ENCODE measurements at regions not wholly inside any gene's neighbourhood (a gene's known extent, or its start where the extent isn't known, plus 50 kb on each side); places are given as distances from the start of the nearest gene placed in this dataset.
A peak's percentile ranks its signal among the peaks of the same experiment; 100 is the strongest.

DNA sequence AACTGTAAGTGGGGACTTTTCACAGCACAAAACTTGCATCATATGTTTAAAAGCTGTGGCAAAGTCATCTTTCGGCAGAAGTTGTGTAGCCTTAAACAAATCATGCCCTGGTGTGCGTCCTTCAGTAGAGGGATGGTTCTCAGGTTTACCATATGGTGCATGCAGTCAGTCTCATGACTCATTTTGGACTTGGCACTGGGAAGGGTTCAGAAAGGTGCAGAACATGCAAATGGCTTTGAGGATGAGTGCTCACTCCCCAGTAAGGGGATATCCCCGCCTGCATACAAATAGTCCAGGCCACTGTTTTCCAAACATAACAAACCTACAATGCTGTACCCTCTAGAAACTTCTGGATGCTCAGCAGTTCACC is 260.3 kb downstream of the NDUFS4 start:
- Histone ChIP-seq H3K4me3 (ENCODE audit: low read length) (no peak overlapping the region), H3K27ac (ENCODE audit: low read length) (no peak overlapping the region), H3K36me3 (ENCODE audit: control insufficient read depth, insufficient read depth, low read length) (no peaks in the 10 kb centered on the region), H3K9me3 (replicated peaks; ENCODE audit: control insufficient read depth, low read depth, low read length) (no peaks in the 10 kb centered on the region), H3K4me1 (ENCODE audit: control insufficient read depth, insufficient read depth, low read length) (peaks cover 2% of the 10 kb centered on the region), H3K27me3 (ENCODE audit: control insufficient read depth, insufficient read depth, low read length) (no peaks in the 10 kb centered on the region)
- DNase-seq = no peak
- 80% methylated on average over 2 of the region's 3 CpGs for WGBS (ENCODE audit: insufficient coverage)

DNA sequence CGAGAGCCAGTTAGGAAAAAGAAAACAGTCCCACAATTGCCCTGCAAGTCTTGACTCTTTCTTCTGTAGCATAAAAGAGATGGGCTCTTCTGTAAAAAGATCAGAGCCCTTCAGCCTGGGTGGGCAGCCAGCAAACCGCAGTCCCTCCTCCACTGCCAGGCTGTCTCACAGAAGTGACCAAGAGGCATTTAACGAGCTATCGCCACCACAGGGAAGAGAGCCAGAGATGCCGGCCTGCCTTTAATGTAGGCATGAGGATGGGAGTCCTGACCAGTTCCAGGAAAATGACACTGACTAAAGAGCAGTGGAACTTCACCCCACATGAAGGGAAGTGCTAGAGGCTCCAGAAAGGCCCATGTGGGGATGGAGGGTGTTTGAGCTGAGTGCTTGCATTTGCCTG is 264.6 kb downstream of the NDUFS4 start:
- H3K36me3 ChIP-seq (ENCODE audit: control insufficient read depth, insufficient read depth, low read length) = no peaks in the 10 kb centered on the region
- WGBS (ENCODE audit: insufficient coverage) = 46% methylated on average over 2 of the region's 5 CpGs
- no peak overlapping the region for H3K27ac ChIP-seq (ENCODE audit: low read length)
- H3K27me3 ChIP-seq (ENCODE audit: control insufficient read depth, insufficient read depth, low read length) = no peaks in the 10 kb centered on the region
- H3K4me1 ChIP-seq (ENCODE audit: control insufficient read depth, insufficient read depth, low read length) = peaks cover 11% of the 10 kb centered on the region
- no peaks in the 10 kb centered on the region for H3K9me3 ChIP-seq (replicated peaks; ENCODE audit: control insufficient read depth, low read depth, low read length)
- DNase-seq = no peak
- H3K4me3 ChIP-seq (ENCODE audit: low read length) = no peak overlapping the region

DNA sequence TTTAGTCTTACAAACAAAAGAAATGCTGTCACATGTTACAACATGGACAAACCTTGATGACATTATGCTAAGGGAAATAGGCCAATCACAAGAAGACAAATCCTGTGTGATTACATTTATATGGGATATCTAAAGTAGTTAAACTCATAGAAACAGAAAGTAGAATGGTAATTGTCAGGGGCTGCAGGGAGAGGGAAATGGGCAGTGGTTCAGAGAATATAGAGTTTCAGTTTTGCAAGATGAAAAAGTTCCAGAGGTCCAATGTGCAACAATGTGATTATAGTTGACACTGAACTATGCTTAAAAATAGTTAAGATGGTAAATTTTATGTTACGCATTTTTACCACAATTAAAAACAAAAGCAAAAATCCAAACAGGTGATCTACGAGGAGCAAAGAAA is 265.5 kb downstream of the NDUFS4 start:
- Histone ChIP-seq H3K36me3 (ENCODE audit: control insufficient read depth, insufficient read depth, low read length) (no peaks in the 10 kb centered on the region), H3K4me1 (ENCODE audit: control insufficient read depth, insufficient read depth, low read length) (peaks cover 11% of the 10 kb centered on the region), H3K4me3 (ENCODE audit: low read length) (no peak overlapping the region), H3K27ac (ENCODE audit: low read length) (peak overlapping the region; percentile 70), H3K27me3 (ENCODE audit: control insufficient read depth, insufficient read depth, low read length) (no peaks in the 10 kb centered on the region), H3K9me3 (replicated peaks; ENCODE audit: control insufficient read depth, low read depth, low read length) (peaks cover 3% of the 10 kb centered on the region)
- peak; percentile 65 for DNase-seq
- no CpG with 5 or more reads among the region's 2 CpGs for WGBS (ENCODE audit: insufficient coverage)

DNA sequence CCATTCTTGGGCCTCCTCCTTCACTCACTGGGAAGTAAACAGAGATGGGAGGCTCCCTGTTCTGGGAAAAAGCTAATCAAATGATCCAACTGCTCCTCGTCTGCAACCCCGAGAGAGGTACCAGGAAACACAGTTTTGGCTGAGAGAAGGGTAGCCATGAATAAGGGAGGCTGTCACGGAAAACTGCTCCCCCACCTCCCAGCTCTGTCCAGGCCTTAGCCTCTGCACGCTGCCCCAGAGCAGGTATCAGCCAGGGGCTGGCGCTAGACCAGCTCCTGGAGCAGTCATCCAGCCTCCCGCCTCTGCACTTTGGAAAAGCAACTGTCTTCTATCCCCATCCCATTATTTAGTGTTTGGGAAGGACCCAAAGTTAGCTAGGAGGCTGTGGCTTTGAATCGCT is 266.1 kb downstream of the NDUFS4 start:
- 40% methylated on average over 2 of the region's 7 CpGs for WGBS (ENCODE audit: insufficient coverage)
- Histone ChIP-seq H3K4me3 (ENCODE audit: low read length) (no peak overlapping the region), H3K27ac (ENCODE audit: low read length) (peak overlapping the region; percentile 70), H3K4me1 (ENCODE audit: control insufficient read depth, insufficient read depth, low read length) (peaks cover 11% of the 10 kb centered on the region), H3K9me3 (replicated peaks; ENCODE audit: control insufficient read depth, low read depth, low read length) (peaks cover 9% of the 10 kb centered on the region), H3K36me3 (ENCODE audit: control insufficient read depth, insufficient read depth, low read length) (no peaks in the 10 kb centered on the region), H3K27me3 (ENCODE audit: control insufficient read depth, insufficient read depth, low read length) (no peaks in the 10 kb centered on the region)
- peak; percentile 96 for DNase-seq

DNA sequence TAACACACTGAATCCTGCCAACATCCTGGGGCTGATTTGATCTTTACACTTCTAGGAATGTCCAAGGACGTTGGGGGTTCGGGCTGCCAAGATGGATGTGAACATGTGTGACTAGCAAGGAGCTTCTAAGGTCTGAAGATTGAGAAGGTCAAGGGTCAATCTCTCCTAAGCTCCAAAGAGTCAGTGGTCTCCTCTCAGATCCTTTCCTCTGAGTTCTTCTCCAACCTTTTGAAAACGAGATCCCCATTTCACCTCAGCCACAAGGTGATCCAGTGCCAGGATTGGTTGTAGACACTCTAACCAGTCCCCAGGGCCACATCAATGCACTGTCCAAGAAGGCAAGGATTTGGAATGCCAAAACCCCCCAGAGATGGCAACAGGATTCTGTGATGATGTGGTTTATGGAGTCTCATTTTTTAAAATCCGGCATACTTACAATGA is 266.8 kb downstream of the NDUFS4 start:
- peak; percentile 81 for DNase-seq

DNA sequence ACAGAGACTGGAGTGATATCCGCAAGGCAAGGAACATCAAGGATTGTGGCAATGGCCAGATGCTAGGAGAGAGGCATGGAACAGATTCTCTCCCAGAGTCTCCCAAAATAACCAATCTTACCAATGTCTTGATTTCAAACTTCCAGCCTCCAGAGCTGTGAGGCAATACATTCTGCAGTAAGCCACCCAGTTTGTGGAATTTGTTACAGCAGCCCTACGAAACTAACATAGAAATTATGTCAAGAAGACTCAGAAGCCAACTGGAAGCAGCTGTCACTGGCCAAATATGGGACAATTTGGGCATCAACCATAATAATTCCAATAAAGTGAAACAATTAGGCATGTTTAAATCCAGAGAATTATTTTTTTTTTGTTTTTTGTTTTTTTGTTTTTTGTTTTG is 271.1 kb downstream of the NDUFS4 start:
- H3K4me1 ChIP-seq (ENCODE audit: control insufficient read depth, insufficient read depth, low read length) = peaks cover 9% of the 10 kb centered on the region
- H3K4me3 ChIP-seq (ENCODE audit: low read length) = no peak overlapping the region
- H3K27ac ChIP-seq (ENCODE audit: low read length) = no peak overlapping the region
- H3K27me3 ChIP-seq (ENCODE audit: control insufficient read depth, insufficient read depth, low read length) = no peaks in the 10 kb centered on the region
- no peak for DNase-seq
- H3K36me3 ChIP-seq (ENCODE audit: control insufficient read depth, insufficient read depth, low read length) = no peaks in the 10 kb centered on the region
- H3K9me3 ChIP-seq (replicated peaks; ENCODE audit: control insufficient read depth, low read depth, low read length) = peaks cover 9% of the 10 kb centered on the region
- WGBS (ENCODE audit: insufficient coverage) = no CpG with 5 or more reads among the region's 2 CpGs

More for the DNA sequence above, 266.8 kb downstream of the NDUFS4 start:
- no peaks in the 10 kb centered on the region for H3K36me3 ChIP-seq (ENCODE audit: control insufficient read depth, insufficient read depth, low read length)
- H3K27ac ChIP-seq (ENCODE audit: low read length) = peak overlapping the region; percentile 70
- H3K4me1 ChIP-seq (ENCODE audit: control insufficient read depth, insufficient read depth, low read length) = peaks cover 11% of the 10 kb centered on the region
- no peaks in the 10 kb centered on the region for H3K27me3 ChIP-seq (ENCODE audit: control insufficient read depth, insufficient read depth, low read length)
- WGBS (ENCODE audit: insufficient coverage) = 14% methylated on average over 1 of the region's 4 CpGs
- peaks cover 9% of the 10 kb centered on the region for H3K9me3 ChIP-seq (replicated peaks; ENCODE audit: control insufficient read depth, low read depth, low read length)
- H3K4me3 ChIP-seq (ENCODE audit: low read length) = no peak overlapping the region

Measured in muscle of leg (tissue), 3 donors.